Superior temporal gyrus (tissue), 1 donor: ENCODE measurements at regions not wholly inside any gene's neighbourhood (a gene's known extent, or its start where the extent isn't known, plus 50 kb on each side); places are given as distances from the start of the nearest gene placed in this dataset.
"Not testable (repeated sequence)": the region's sequence is repeated elsewhere in the genome, so short reads cannot be mapped to it uniquely, and the experiment has no call there.

Experiments used
- DNase-seq: peaks from one replicate; pipeline ENCODE4 v3.0.0-alpha.2; 2016; ENCODE audit errors: extremely low spot score

DNA sequence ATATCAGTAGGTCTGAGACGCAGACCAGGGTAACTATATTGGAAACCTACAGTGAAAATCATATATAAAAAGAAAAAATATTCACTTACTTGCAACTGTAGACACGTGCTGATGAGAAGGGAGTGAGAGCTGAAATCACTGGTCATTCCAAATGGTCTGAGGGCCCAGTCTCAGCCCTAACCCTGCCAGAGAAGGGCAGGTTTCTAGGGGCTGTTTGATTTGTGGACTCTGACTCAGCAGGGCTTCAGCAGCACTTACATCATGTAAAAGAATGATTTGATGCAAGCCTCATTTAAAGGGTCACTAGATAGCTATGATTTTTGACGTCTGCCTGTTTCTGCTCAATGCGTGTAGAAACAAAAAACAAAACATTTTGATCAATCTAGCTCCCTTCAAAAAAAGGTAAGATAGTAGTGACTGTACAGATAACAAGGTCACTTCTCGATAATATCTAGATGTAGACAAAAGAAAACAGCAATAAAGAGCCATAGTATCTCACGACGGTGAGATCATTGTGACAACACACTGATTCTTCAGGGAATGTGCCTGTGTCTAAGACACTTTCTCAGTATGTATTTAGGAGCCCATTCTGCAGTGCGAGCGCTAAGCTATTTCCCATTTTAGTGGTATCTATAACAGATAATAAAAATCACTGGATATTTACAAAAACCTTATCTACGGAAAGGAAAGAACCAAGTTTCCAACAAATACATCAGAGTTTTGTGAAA, 307.2 kb downstream of the HIVEP2 start:
- no peak for DNase-seq

GRCh38 chr6:142642651-142643050, 302.3 kb downstream of the HIVEP2 start:
- no peak for DNase-seq

DNA sequence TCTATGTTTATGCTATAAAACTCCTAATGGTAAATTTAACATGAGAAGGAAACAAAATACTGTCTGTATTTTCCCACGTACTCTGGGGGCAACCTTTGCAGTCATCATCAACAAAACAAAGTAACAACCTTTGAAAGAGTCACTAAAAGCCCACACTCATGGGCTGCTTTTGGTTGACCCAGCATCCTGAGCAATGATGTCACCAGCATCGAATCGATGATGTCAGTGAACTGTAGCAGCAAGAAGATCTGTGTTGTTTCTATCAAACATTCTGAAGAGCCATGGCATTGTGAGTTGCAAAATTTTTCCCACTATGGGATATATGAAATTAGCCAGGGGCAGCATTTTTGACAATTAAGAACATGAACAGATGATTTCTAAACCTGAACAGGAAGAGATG, 300.1 kb downstream of the HIVEP2 start:
- no peak for DNase-seq

- DNase-seq = no peak
Observed at GRCh38 chr6:142645663-142646062, 299.3 kb downstream of the HIVEP2 start.

GRCh38 chr6:142647449-142648035, 297.4 kb downstream of the HIVEP2 start:
- DNase-seq = no peak

DNA sequence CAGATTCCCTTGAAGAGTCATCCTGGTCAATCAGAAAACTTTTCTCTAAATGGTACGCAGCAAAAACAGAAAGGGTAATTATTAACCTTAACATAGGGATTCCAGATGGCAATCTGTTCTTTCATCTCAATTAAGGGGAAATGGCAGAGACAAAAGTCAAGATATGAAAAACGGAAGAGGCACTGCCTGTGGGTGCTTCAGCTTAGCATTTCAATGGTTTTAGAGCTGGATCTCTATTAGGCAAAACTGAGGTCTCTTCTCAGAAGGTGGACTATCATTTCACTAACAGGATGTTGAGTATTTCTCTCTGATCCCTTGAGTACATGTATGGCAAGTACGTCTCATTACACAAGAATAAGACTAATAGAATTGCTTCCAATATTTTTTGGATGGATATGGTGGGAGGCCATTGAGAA, 296.9 kb downstream of the HIVEP2 start:
- DNase-seq = no peak

DNA sequence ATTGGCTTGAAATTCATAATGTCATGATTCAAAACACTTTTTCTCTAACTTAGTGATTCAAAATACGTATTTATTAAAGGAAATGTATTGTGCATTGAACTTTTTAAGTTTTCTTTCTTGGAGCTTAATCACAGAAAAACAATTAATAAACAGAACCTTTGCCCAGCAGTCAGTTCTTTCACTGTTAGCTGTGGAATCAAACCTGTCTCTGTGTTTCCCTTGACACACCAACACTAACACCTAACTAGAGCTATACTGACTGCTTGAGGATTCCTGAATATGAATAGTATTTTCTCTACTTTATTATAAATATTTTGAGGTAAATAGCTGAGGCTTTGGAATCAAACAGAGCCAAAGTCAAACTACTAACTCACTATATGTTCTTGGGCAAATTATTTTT, 296.4 kb downstream of the HIVEP2 start:
- no peak for DNase-seq

- DNase-seq = not testable (repeated sequence)
Observed at GRCh38 chr6:142649438-142650234, 295.3 kb downstream of the HIVEP2 start.

- no peak for DNase-seq
Observed at GRCh38 chr6:142651384-142651783, 293.6 kb downstream of the HIVEP2 start.

GRCh38 chr6:142653710-142654420, 291.1 kb downstream of the HIVEP2 start:
- DNase-seq = no peak

GRCh38 chr6:142659661-142660060, 285.3 kb downstream of the HIVEP2 start:
- DNase-seq = no peak

DNA sequence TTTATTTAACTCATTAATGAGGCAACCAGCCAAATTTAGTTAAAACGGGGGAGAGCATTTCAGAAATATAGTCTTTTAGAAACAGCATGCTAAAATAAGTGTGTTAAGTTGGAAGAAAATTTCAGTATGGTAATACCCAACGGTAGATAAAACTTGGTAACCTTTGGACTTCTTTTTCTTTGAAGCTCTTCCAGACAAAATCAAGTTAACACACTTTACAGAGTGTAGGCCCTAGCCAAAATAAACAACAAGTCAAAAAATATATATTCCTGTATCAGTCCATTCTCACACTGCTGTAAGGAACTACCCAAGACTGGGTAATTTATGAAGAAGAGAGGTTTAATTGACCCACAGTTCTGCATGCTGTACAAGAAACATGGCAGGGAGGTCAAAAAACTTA, 279.6 kb downstream of the HIVEP2 start:
- no peak for DNase-seq

DNA sequence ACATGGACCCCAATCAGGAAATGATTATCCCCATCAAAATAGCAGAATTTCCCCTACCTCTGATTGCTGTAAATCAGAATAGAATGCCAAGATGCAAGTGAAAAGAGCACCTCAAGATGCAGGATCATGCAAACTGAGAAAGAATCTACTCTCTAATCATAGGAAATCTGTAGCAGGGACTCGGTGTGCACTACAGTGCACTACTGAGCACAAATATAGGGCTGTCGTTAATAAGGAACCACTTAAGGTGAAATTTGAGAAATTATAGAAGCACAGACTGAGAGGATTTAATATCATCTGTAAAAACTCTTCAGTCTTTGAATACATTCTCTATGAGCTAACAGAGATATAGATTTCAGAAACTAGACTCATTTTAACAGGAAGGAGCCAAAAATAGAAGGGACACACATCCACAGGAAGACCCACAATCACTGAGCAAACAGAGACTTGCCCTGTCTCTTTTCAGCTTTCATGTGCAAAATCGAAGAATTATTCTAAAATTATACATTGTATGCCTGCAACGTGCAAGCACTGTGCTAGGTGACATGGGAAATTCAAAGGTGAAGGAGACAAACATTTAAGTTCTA, 278.3 kb downstream of the HIVEP2 start:
- no peak for DNase-seq

- DNase-seq = no peak
Observed at GRCh38 chr6:142669471-142670351, 275.3 kb downstream of the HIVEP2 start.

DNA sequence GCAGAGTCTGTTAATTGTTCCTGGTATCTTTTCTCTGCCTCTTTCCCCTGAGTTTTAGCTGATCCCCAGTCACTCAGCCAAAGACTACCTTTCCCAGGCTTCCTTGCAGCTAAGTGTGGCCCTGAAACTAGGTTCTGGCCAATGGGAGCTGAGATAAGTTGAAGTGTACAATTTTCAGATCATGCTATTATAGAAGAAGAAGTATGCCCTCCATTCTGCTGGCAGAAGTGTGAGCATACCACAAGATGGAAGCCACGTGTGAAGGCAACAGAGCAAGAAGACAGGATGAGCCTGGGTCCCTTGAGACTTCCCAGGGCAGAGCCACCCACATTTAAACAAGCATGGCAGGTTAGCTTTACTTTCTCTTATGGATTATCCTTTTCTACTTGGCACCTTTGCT, 273.2 kb downstream of the HIVEP2 start:
- DNase-seq = no peak

DNA sequence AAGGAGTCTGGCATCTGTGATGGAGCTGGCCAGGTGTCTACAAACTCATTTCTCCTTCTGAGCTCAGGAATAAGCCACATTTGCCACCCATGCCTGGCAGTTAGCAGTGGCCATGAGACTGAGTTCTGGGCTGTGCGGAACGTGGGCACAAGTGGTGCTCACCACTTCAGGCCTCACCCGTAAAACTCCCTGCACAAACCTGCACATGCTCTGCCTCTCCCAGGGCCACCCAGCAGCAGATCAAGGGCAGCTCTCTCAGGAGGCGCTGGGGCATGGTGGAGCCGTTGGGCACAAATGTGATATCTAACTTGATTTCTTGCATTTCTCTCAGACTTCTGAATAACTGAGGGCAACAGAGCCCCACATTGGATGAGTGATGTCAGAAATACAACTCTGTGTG, 269.5 kb downstream of the HIVEP2 start:
- DNase-seq = no peak

DNA sequence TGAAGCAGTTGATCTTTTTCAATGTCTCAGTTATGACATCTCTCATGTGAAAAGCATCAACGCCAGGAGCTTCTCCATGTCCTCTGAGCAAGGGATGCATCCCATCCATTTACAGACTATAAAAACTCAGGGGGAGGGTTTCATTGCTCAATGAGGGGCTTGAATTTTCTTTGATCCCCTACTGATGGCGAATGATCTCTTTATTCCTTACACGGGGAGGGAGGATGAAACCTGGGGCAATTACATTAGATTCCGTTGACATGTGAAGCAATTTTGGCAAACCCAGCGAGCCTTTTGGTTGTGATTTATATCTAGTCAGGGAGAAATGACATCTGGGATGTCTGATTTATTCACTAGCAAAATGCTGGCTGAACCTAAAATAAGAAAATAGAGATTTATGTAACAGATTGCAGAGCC, 268.9 kb downstream of the HIVEP2 start:
- peak; percentile 57 for DNase-seq

- no peak for DNase-seq
Observed at GRCh38 chr6:142676647-142677192, 268.3 kb downstream of the HIVEP2 start.

GRCh38 chr6:142679907-142680700, 264.9 kb downstream of the HIVEP2 start:
- DNase-seq = no peak

GRCh38 chr6:142681099-142681498, 263.9 kb downstream of the HIVEP2 start:
- no peak for DNase-seq
